ENCODE measurements at regions not wholly inside any gene's neighbourhood (a gene's known extent, or its start where the extent isn't known, plus 50 kb on each side); places are given as distances from the start of the nearest gene placed in this dataset.

GRCh38 chr9:116058421-116058820 is 95.2 kb upstream of the PAPPA start:
- Histone ChIP-seq H3K27me3 (ENCODE audit: insufficient read depth, poor library complexity, severe bottlenecking) (no peaks in the 10 kb centered on the region), H3K9me3 (ENCODE audit: severe bottlenecking) (no peaks in the 10 kb centered on the region), H3K4me3 (ENCODE audit: severe bottlenecking) (no peak overlapping the region), H3K27ac (ENCODE audit: poor library complexity, severe bottlenecking) (no peak overlapping the region), H3K4me1 (ENCODE audit: insufficient read depth, poor library complexity, severe bottlenecking) (no peaks in the 10 kb centered on the region), H3K36me3 (ENCODE audit: low read depth) (no peaks in the 10 kb centered on the region)
- TF ChIP-seq, protein P1, sequence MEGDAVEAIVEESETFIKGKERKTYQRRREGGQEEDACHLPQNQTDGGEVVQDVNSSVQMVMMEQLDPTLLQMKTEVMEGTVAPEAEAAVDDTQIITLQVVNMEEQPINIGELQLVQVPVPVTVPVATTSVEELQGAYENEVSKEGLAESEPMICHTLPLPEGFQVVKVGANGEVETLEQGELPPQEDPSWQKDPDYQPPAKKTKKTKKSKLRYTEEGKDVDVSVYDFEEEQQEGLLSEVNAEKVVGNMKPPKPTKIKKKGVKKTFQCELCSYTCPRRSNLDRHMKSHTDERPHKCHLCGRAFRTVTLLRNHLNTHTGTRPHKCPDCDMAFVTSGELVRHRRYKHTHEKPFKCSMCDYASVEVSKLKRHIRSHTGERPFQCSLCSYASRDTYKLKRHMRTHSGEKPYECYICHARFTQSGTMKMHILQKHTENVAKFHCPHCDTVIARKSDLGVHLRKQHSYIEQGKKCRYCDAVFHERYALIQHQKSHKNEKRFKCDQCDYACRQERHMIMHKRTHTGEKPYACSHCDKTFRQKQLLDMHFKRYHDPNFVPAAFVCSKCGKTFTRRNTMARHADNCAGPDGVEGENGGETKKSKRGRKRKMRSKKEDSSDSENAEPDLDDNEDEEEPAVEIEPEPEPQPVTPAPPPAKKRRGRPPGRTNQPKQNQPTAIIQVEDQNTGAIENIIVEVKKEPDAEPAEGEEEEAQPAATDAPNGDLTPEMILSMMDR (IDR thresholded peaks at IDR 0.05; ENCODE audit: poor library complexity, severe bottlenecking): no peak
- DNase-seq (ENCODE audit: low spot score) (no peak), ATAC-seq (ENCODE audit: low read depth) (no peak)

- DNase-seq (ENCODE audit: low spot score): no peak
- TF ChIP-seq, protein P1 (IDR thresholded peaks at IDR 0.05; ENCODE audit: poor library complexity, severe bottlenecking): no peak
- H3K27me3 ChIP-seq (ENCODE audit: insufficient read depth, poor library complexity, severe bottlenecking): no peaks in the 10 kb centered on the region
- ATAC-seq (ENCODE audit: low read depth): no peak
- no peak overlapping the region for H3K27ac ChIP-seq (ENCODE audit: poor library complexity, severe bottlenecking)
- H3K4me3 ChIP-seq (ENCODE audit: severe bottlenecking): no peak overlapping the region
- H3K36me3 ChIP-seq (ENCODE audit: low read depth): no peaks in the 10 kb centered on the region
- no peaks in the 10 kb centered on the region for H3K4me1 ChIP-seq (ENCODE audit: insufficient read depth, poor library complexity, severe bottlenecking)
- H3K9me3 ChIP-seq (ENCODE audit: severe bottlenecking): no peaks in the 10 kb centered on the region
Observed at GRCh38 chr9:116059466-116059865, 94.1 kb upstream of the PAPPA start.

- DNase-seq (ENCODE audit: low spot score): no peak
- Histone ChIP-seq H3K27me3 (ENCODE audit: insufficient read depth, poor library complexity, severe bottlenecking) (no peaks in the 10 kb centered on the region), H3K36me3 (ENCODE audit: low read depth) (no peaks in the 10 kb centered on the region), H3K4me3 (ENCODE audit: severe bottlenecking) (no peak overlapping the region), H3K27ac (ENCODE audit: poor library complexity, severe bottlenecking) (no peak overlapping the region), H3K4me1 (ENCODE audit: insufficient read depth, poor library complexity, severe bottlenecking) (no peaks in the 10 kb centered on the region), H3K9me3 (ENCODE audit: severe bottlenecking) (no peaks in the 10 kb centered on the region)
- no peak for ATAC-seq (ENCODE audit: low read depth)
- TF ChIP-seq, protein P1 (IDR thresholded peaks at IDR 0.05; ENCODE audit: poor library complexity, severe bottlenecking): no peak
Observed at GRCh38 chr9:116060631-116061030, 93.0 kb upstream of the PAPPA start.

DNA sequence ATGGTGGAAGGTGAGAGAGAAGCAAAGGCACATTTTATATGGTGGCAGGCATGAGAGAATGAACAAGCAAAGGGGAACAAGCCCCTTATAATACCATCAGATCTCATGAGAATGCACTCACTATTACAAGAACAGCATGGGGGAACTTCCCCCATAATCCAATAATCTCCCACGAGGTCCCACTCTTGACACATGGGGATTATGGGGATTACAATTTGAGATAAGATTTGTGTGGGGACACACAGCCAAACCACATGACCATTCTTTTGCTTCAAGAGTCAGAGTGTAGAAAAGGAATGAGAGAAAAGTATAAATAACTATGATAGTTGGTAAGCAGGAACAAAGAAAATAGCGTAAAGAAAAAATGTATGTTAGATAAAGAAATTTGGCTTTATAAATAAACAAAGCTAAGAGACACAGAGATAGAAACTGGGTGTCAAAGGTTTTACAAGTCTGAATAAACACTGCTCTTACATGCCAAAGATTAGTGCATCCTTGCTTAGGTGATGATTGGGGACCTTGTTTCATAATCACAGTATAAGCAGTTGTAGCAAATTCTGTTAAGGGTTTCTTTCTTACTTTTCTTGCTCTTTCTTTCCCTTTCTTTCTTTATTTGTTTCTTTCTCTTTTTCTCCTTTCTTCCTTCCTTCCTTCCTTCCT is 91.9 kb upstream of the PAPPA start:
- no peaks in the 10 kb centered on the region for H3K4me1 ChIP-seq (ENCODE audit: insufficient read depth, poor library complexity, severe bottlenecking)
- TF ChIP-seq, protein P1 (IDR thresholded peaks at IDR 0.05; ENCODE audit: poor library complexity, severe bottlenecking): no peak
- no peaks in the 10 kb centered on the region for H3K27me3 ChIP-seq (ENCODE audit: insufficient read depth, poor library complexity, severe bottlenecking)
- no peak overlapping the region for H3K27ac ChIP-seq (ENCODE audit: poor library complexity, severe bottlenecking)
- H3K9me3 ChIP-seq (ENCODE audit: severe bottlenecking): peaks cover under 1% of the 10 kb centered on the region
- ATAC-seq (ENCODE audit: low read depth) (no peak), DNase-seq (ENCODE audit: low spot score) (no peak)
- H3K36me3 ChIP-seq (ENCODE audit: low read depth): no peaks in the 10 kb centered on the region
- no peak overlapping the region for H3K4me3 ChIP-seq (ENCODE audit: severe bottlenecking)

DNA sequence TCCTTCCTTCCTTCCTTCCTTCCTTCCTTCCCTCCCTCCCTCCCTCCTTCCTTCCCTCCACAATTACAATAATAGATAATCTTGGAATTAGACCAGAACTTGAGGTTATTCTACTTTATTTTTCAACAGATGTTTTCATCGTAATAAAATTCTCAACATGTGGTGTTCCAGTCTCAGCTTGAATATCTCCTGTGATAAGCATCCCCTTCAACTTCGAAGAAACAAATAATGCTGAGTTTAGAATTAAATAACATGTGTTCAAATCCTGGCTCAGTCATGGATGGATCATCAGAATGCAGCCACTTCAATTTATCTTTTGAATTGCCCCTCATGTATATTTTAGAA is 91.4 kb upstream of the PAPPA start:
- no peaks in the 10 kb centered on the region for H3K36me3 ChIP-seq (ENCODE audit: low read depth)
- no peak for ATAC-seq (ENCODE audit: low read depth)
- H3K4me3 ChIP-seq (ENCODE audit: severe bottlenecking): no peak overlapping the region
- no peak overlapping the region for H3K27ac ChIP-seq (ENCODE audit: poor library complexity, severe bottlenecking)
- H3K9me3 ChIP-seq (ENCODE audit: severe bottlenecking): peaks cover 2% of the 10 kb centered on the region
- TF ChIP-seq, protein P1 (IDR thresholded peaks at IDR 0.05; ENCODE audit: poor library complexity, severe bottlenecking): no peak
- no peaks in the 10 kb centered on the region for H3K4me1 ChIP-seq (ENCODE audit: insufficient read depth, poor library complexity, severe bottlenecking)
- no peak for DNase-seq (ENCODE audit: low spot score)
- no peaks in the 10 kb centered on the region for H3K27me3 ChIP-seq (ENCODE audit: insufficient read depth, poor library complexity, severe bottlenecking)
